D721Med (cell line): ENCODE measurements at regions not wholly inside any gene's neighbourhood (a gene's known extent, or its start where the extent isn't known, plus 50 kb on each side); places are given as distances from the start of the nearest gene placed in this dataset.

ENCODE experiments used
- DNase-seq: peaks from one replicate; pipeline ENCODE4 v3.0.0; 2011; ENCODE audit warnings: low spot score; ENCODE audit not compliant: insufficient read length
- FAIRE-seq: peaks from 2 replicates; lab custom pipeline; 2011; peaks lifted over from hg19 to GRCh38; lab: Jason Lieb, UNC
- CTCF ChIP-seq: IDR thresholded peaks from 2 replicates; pipeline ENCODE4 v1.5.1; 2012; ENCODE audit warnings: mild to moderate bottlenecking, control low read depth; ENCODE audit not compliant: insufficient read depth; ENCODE audit errors: missing control alignments

- FAIRE-seq (no peak), DNase-seq (no peak)
- TF ChIP-seq CTCF, result no peak
Measured at GRCh38 chr1:218611916-218612585, 266.9 kb downstream of the TGFB2 start.

- no peak for DNase-seq
- no peak for TF ChIP-seq CTCF
- FAIRE-seq, result no peak
Measured at GRCh38 chr1:218613105-218613504, 268.0 kb downstream of the TGFB2 start.

GRCh38 chr1:218614031-218614430, 268.9 kb downstream of the TGFB2 start:
- no peak for DNase-seq
- FAIRE-seq, result no peak
- no peak for TF ChIP-seq CTCF

- no peak for TF ChIP-seq CTCF
- FAIRE-seq, result no peak
- no peak for DNase-seq
Measured at GRCh38 chr1:218616681-218617080, 271.5 kb downstream of the TGFB2 start.

- DNase-seq (no peak), FAIRE-seq (no peak)
- no peak for TF ChIP-seq CTCF
Measured at GRCh38 chr1:218617986-218618385, 272.9 kb downstream of the TGFB2 start.

GRCh38 chr1:218620956-218621355, 275.8 kb downstream of the TGFB2 start:
- no peak for TF ChIP-seq CTCF
- FAIRE-seq (no peak), DNase-seq (no peak)

GRCh38 chr1:218624052-218624451, 278.9 kb downstream of the TGFB2 start:
- TF ChIP-seq CTCF, result no peak
- DNase-seq (no peak), FAIRE-seq (no peak)
